GM23248 (cell line): ENCODE measurements at regions not wholly inside any gene's neighbourhood (a gene's known extent, or its start where the extent isn't known, plus 50 kb on each side); places are given as distances from the start of the nearest gene placed in this dataset.

Experiments used
- EZH2 ChIP-seq: fragments of 200-600 bp; sonication (generic); IDR thresholded peaks from 2 replicates; pipeline ENCODE4 v1.6.1; 2018; ENCODE audit warnings: antibody characterized with exemption, mild to moderate bottlenecking; ENCODE audit not compliant: insufficient read depth, poor library complexity, severe bottlenecking
- EZH2phosphoT487 ChIP-seq: fragments of 200-600 bp; sonication (generic); IDR thresholded peaks from 2 replicates; pipeline ENCODE4 v1.6.1; 2018; ENCODE audit warnings: antibody characterized with exemption, moderate library complexity, mild to moderate bottlenecking, low read depth; ENCODE audit not compliant: insufficient read depth

- no peak for TF ChIP-seq EZH2
- TF ChIP-seq EZH2phosphoT487 = no peak
These were observed 157.2 kb downstream of the TM9SF2 start for GRCh38 chr13:99658261-99658991.
